AG04450 (cell line): ENCODE measurements at regions not wholly inside any gene's neighbourhood (a gene's known extent, or its start where the extent isn't known, plus 50 kb on each side); places are given as distances from the start of the nearest gene placed in this dataset.

Experiments used
- CTCF ChIA-PET: fragments of 300-600, 350-600 bp; formaldehyde crosslinking; extraction: SDS; loops from one replicate; lab custom pipeline; 2022; ENCODE audit warnings: antibody characterized with exemption, inconsistent platforms; lab: Charles Lee
- POLR2A ChIA-PET: fragments of 350-600 bp; formaldehyde crosslinking; extraction: SDS; loops from one replicate; lab custom pipeline; 2021; ENCODE audit warnings: antibody characterized with exemption, inconsistent platforms; lab: Yijun Ruan, JAX
- DNase-seq: peaks from one replicate; pipeline ENCODE4 v3.0.0-alpha.2; 2011; ENCODE audit warnings: low read depth, low spot score
- H3K27ac ChIP-seq: one replicate; pipeline ENCODE4 v1.5.1; 2012; ENCODE audit warnings: low read depth, low read length, control low read depth
- H3K27me3 ChIP-seq: one replicate; pipeline ENCODE4 v1.6.0; 2012; ENCODE audit warnings: low read length; ENCODE audit not compliant: control insufficient read depth, insufficient read depth
- H3K4me3 ChIP-seq: 2 replicates; pipeline ENCODE4 v1.5.1; 2011; ENCODE audit warnings: mild to moderate bottlenecking, low read depth, low read length, control low read depth
- H3K9me3 ChIP-seq: 2 replicates; pipeline ENCODE4 v1.5.1; 2012; ENCODE audit warnings: low read length; ENCODE audit not compliant: control insufficient read depth, insufficient read depth
- TF ChIP-seq, protein P1 (sequence below): IDR thresholded peaks from 2 replicates; pipeline ENCODE4 v1.5.1; 2011; ENCODE audit warnings: low read depth, low read length, control low read depth, inconsistent platforms

DNA sequence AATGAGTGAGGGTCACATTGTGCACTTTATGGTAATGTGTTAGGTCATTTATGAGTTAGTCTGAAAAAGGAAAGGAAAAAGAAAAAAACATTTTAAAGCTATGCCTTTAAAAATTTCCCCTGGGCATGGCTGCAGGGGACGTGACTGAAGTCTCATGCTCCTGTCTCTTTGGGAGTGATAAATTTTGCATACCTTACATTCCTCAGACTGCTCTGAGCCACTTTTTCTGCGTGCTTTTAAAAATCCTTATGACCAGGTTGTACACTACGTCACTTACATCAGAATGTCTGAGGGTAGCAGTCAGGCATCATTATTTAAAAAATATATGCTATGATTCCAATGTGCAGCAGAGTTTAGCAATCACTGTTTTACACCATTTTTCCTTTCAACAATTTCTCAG, 121.2 kb downstream of the RFPL4B start:
- H3K27me3 ChIP-seq: no peaks in the 10 kb centered on the region
- H3K4me3 ChIP-seq: no peak overlapping the region
- no peak for DNase-seq
- H3K27ac ChIP-seq: no peak overlapping the region
- TF ChIP-seq, protein P1, sequence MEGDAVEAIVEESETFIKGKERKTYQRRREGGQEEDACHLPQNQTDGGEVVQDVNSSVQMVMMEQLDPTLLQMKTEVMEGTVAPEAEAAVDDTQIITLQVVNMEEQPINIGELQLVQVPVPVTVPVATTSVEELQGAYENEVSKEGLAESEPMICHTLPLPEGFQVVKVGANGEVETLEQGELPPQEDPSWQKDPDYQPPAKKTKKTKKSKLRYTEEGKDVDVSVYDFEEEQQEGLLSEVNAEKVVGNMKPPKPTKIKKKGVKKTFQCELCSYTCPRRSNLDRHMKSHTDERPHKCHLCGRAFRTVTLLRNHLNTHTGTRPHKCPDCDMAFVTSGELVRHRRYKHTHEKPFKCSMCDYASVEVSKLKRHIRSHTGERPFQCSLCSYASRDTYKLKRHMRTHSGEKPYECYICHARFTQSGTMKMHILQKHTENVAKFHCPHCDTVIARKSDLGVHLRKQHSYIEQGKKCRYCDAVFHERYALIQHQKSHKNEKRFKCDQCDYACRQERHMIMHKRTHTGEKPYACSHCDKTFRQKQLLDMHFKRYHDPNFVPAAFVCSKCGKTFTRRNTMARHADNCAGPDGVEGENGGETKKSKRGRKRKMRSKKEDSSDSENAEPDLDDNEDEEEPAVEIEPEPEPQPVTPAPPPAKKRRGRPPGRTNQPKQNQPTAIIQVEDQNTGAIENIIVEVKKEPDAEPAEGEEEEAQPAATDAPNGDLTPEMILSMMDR: no peak
- no peaks in the 10 kb centered on the region for H3K9me3 ChIP-seq
- CTCF ChIA-PET: no interaction called here
- POLR2A ChIA-PET: no interaction called here

DNA sequence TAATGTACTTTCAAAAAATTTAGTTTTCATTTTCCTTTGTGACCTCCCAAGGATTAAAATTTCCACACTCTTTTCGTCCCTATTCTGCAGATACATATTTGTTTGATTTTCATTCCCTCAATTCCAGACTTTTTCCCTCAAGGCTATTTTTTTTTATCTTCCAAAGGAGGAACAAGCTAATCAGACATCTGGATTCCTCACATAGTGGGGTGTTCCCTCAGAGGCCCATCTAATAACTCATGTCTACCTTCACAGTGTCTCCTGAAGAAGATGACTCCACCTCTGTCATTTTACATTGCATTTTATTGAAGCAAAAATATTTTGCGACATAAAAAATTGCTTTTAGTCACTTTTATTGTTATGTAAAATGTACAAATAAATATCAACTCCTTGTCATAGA, 122.2 kb downstream of the RFPL4B start:
- no peak for DNase-seq
- no peaks in the 10 kb centered on the region for H3K27me3 ChIP-seq
- ChIA-PET POLR2A (no interaction called here), CTCF (no interaction called here)
- no peak overlapping the region for H3K27ac ChIP-seq
- TF ChIP-seq, protein P1: no peak
- H3K9me3 ChIP-seq: no peaks in the 10 kb centered on the region
- H3K4me3 ChIP-seq: no peak overlapping the region

DNA sequence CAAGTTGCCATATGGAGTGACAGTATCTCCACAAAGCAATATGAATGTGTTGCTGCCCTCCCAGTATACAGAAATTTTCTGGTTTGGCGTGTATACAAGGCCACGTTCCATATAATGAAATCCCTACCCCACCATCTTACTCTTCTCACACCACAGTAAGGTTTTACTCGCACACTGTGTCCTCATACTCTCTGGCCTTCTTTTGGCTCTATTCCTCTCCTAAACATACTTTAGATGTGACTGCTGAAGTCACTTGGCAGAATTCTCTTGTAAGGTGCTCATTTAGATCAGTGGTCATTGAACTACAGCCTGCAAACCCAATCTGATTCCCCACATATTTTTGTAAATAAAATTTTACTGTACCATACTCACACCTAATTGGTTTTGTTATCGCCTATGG, 123.2 kb downstream of the RFPL4B start:
- ChIA-PET CTCF (no interaction called here), POLR2A (no interaction called here)
- no peak for DNase-seq
- H3K27me3 ChIP-seq: no peaks in the 10 kb centered on the region
- H3K4me3 ChIP-seq: no peak overlapping the region
- TF ChIP-seq, protein P1: no peak
- no peak overlapping the region for H3K27ac ChIP-seq
- H3K9me3 ChIP-seq: no peaks in the 10 kb centered on the region

DNA sequence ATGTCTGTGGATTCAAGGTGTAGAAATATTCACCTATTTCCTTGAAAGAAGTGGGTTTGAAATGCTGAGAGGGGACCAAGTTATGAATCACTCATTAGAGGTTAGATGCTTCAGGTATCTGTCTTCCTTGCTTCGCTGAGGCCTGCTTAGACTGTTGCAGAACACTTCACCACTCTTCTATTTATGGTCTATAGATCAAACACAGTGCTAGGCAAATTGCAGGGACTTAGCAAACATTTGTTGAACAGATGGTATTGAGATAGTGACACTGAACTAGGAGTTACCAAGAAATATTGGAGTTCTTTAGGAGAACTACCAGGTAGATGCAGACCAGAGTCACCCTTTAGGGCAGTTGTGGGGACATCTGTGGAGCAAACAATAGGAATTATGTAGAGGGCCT, 123.8 kb downstream of the RFPL4B start:
- POLR2A ChIA-PET: no interaction called here
- DNase-seq: no peak
- no peak overlapping the region for H3K27ac ChIP-seq
- H3K9me3 ChIP-seq: no peaks in the 10 kb centered on the region
- no peaks in the 10 kb centered on the region for H3K27me3 ChIP-seq
- TF ChIP-seq, protein P1: no peak
- H3K4me3 ChIP-seq: no peak overlapping the region
- CTCF ChIA-PET: no interaction called here

DNA sequence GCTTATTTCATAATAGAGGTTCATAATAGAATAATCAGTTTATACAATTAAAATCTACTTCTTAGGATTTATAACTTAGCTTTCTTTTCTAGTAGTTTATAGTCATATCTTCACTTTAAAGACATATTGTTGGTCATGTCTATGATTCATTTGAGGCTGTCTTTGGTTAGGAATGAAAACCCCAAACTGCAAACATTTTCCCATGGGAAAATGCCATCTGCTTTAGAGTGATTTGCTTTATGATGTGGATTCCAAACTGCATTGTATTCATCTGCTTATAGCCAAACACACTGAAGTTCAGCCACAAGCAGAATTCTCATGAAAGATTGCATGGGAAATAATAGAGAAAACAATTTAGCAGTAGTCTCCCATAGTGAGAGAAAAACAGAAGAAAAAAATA, 128.0 kb downstream of the RFPL4B start:
- TF ChIP-seq, protein P1: no peak
- Histone ChIP-seq H3K27me3 (no peaks in the 10 kb centered on the region), H3K4me3 (no peak overlapping the region), H3K27ac (no peak overlapping the region), H3K9me3 (no peaks in the 10 kb centered on the region)
- POLR2A ChIA-PET: no interaction called here
- CTCF ChIA-PET: no interaction called here
- no peak for DNase-seq
